ENCODE measurements at regions not wholly inside any gene's neighbourhood (a gene's known extent, or its start where the extent isn't known, plus 50 kb on each side); places are given as distances from the start of the nearest gene placed in this dataset.

GRCh38 chr22:22425356-22425755 lies 83.2 kb downstream of the ZNF280B start:
- no peak overlapping the region for H2AK5ac ChIP-seq (ENCODE audit: insufficient read length, low read length)
- H3K27me3 Mint-ChIP-seq (ENCODE audit: low read depth) = peaks cover 99% of the 10 kb centered on the region

More at GRCh38 chr22:22425356-22425755, 83.2 kb downstream of the ZNF280B start:
- no peak for DNase-seq
- no peak overlapping the region for H3T11ph ChIP-seq (ENCODE audit: low read length)
- H3K79me1 ChIP-seq (ENCODE audit: insufficient read depth, low read depth, low read length, poor library complexity, severe bottlenecking) = no peaks in the 10 kb centered on the region
- H3K9me3 ChIP-seq (ENCODE audit: control insufficient read depth, low read depth, low read length) = no peaks in the 10 kb centered on the region
- no peak for TF ChIP-seq CTCF (conservative IDR thresholded peaks at IDR 0.05)
- no peak overlapping the region for H3K27ac ChIP-seq (ENCODE audit: insufficient read length, low read depth, low read length)
- Mint-ChIP-seq H3K4me1 (peaks cover 10 to 13% of the 10 kb centered on the region in 2 experiments), H3K9me3 (no peaks in the 10 kb centered on the region), H3K27ac (no peak overlapping the region; a peak in 1 of 7 replicates), H3K4me3 (no peak overlapping the region), H3K36me3 (ENCODE audit: insufficient read depth in 1 of 3, low read depth in 3 of 3) (no peaks in the 10 kb centered on the region)
- no CpG with 5 or more reads among the region's 1 CpG for WGBS (ENCODE audit: extremely low coverage, insufficient read length, low lambda C conversion rate)
- H4K91ac ChIP-seq (ENCODE audit: insufficient read length, low read depth, low read length) = no peak overlapping the region
- no peak overlapping the region for H3K18ac ChIP-seq (ENCODE audit: insufficient read length, low read depth, low read length)
- no peak overlapping the region for H3K23ac ChIP-seq (ENCODE audit: insufficient read length, low read depth, low read length)
- no peaks in the 10 kb centered on the region for H3K79me2 ChIP-seq (ENCODE audit: insufficient read depth, low read length)
- H3K9ac ChIP-seq (ENCODE audit: extremely low read depth, insufficient read length, low read length) = no peak overlapping the region
- no peaks in the 10 kb centered on the region for H3K4me1 ChIP-seq (ENCODE audit: insufficient read depth, low read length)
- no peak overlapping the region for H2BK12ac ChIP-seq (ENCODE audit: insufficient read length, low read depth, low read length)
- H3K23me2 ChIP-seq (ENCODE audit: insufficient read length, low read depth, low read length, poor library complexity, severe bottlenecking) = no peaks in the 10 kb centered on the region
- H4K20me1 ChIP-seq (ENCODE audit: control insufficient read depth, insufficient read depth, insufficient read length) = no peaks in the 10 kb centered on the region
- H2BK15ac ChIP-seq (ENCODE audit: low read depth, low read length) = no peak overlapping the region
- no peak overlapping the region for H2BK5ac ChIP-seq (ENCODE audit: insufficient read length, low read length)
- no peak overlapping the region for H3K4me2 ChIP-seq (ENCODE audit: insufficient read depth, insufficient read length, low read length)
- H3K27me3 ChIP-seq (ENCODE audit: insufficient read depth, low read length) = peaks cover 69% of the 10 kb centered on the region
- H2BK20ac ChIP-seq (ENCODE audit: low read depth, low read length, poor library complexity, severe bottlenecking) = no peak overlapping the region
- H3K4ac ChIP-seq (ENCODE audit: low read depth, low read length) = no peak overlapping the region
- no peak overlapping the region for H2BK120ac ChIP-seq (ENCODE audit: low read depth, low read length, poor library complexity, severe bottlenecking)
- no peak overlapping the region for H4K5ac ChIP-seq (ENCODE audit: insufficient read length, low read depth, low read length)
- H2AFZ ChIP-seq (ENCODE audit: low read length) = no peak overlapping the region
- no peak overlapping the region for H4K8ac ChIP-seq (replicated peaks; ENCODE audit: insufficient read length, low read depth, low read length)
- no peak overlapping the region for H3K14ac ChIP-seq (ENCODE audit: insufficient read depth, low read length)
- no peak overlapping the region for H3K56ac ChIP-seq (ENCODE audit: insufficient read length, low read depth, low read length)
